GM21619 (cell line): ENCODE measurements at regions not wholly inside any gene's neighbourhood (a gene's known extent, or its start where the extent isn't known, plus 50 kb on each side); places are given as distances from the start of the nearest gene placed in this dataset.
"Not testable (repeated sequence)": the region's sequence is repeated elsewhere in the genome, so short reads cannot be mapped to it uniquely, and the experiment has no call there.

Source experiments
- ATAC-seq: cut with Tn5 transposase; IDR thresholded peaks from one replicate; pipeline ENCODE4 v1.9.1; 2021; ENCODE audit not compliant: unreplicated experiment

DNA sequence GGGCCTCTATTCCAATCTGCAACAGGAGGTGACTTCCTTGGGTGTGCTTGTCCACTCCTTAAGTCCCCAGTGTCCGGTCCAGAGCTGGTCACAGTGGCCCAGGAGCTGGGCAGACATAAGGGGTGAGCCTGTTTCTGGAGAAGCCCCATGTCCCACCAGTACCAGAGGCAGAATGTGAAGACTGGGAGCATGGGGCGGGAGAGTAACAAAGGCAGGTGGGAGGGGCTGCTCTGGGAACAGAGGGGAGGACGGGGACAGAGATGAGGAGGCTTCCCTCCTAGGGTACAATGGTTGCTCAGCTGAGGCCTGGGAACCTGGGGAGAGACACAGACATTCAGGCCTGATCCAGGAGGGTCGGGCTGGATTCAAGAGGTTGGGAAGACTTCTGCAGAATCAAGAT, 323.3 kb upstream of the TNRC6C start:
- ATAC-seq, result no peak

DNA sequence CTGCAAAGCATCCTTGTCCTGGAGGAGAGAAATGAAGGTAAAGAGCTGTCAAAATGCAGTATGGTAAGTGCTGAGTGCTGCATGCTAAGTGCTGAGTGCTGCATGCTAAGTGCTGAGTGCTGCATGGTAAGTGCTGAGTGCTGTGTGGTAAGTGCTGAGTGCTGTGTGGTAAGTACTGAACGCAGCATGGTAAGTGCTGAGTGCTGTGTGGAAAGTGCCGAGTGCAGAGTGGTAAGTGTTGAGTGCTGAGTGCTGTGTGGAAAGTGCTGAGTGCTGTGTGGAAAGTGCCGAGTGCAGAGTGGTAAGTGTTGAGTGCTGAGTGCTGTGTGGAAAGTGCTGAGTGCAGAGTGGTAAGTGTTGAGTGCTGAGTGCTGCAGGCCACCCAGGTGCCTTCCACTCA, 322.7 kb upstream of the TNRC6C start:
- ATAC-seq, result not testable (repeated sequence)

DNA sequence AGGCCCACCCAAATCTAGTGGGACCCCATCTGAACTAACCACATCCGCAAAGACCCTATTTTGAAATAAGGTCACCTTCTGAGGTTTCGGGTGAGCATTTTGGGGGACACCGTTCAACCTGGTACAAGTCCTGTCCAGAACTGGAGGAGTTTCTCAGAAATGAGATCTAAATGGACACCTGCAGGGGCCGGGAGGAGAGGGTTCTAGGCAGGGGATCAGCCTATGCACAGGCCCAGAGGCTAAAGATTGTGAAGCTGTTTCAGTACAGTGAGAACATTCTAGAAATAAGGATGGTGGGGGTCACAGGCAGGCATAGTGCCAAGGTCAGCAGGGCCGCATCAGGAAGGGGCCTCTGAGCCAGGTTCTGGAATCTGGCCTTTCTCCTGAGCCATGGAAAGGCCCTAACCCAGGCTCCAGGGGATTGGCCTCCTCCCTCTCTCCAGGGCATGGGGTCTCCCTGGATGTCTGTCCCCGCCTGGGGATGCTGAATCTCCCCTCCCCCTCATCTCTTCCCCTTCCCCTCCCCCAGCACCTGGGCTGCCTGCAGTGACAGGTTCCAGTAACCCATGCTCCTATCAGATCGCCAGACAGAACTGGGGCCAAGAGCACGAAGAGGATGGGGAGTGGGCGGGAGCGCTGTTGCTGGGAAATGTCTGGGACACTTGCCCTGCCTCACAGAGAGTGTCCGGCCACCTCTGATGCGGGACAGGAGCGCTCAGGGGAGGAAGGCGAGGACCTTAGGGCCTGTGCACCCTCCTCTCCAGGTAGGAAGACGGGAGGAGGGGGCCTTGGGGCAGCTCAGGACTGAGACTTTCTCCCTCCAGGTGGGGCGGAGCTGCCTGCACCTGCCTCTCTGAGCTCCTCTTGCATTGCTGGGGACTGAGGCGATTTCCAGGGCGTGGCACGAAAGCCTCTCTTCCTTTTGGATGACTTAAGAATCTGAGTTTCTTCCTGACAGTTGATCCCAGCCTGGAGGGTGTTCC, 321.4 kb upstream of the TNRC6C start:
- ATAC-seq, result no peak

DNA sequence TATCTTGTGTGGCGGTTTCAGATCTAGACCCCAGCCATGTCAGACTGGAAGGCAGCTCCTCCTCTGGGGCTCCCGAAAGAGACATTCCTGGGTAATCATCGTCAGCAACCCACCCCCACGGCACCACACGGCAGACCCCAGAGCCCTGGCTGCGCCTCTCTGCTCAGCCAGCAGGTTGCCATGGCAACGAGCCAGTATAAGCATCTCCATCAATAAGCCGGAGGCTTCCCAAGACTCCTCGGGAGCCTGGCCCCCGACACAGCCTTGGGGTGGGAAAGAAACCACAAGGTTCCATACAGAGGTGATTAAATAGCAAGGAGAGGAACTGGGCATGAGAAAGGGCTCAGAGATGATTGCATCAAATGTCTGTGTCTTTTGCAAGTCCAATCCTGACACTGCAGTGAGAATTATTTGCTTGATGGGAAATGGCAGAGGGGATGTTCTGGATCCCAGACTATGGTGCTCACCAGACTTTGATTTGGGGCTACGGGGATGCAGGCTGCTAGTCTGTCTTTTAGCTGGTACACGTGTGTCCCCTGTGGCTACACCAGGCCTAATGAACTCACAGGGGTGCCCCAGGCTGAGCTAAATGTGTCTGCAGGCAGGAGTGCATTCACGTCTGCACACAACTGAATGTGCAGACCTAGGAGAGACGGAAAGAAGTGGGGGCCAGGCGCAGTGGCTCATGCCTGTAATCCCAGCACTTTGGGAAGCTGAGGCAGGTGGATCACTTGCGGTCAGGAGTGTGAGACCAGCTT, 320.5 kb upstream of the TNRC6C start:
- no peak for ATAC-seq

DNA sequence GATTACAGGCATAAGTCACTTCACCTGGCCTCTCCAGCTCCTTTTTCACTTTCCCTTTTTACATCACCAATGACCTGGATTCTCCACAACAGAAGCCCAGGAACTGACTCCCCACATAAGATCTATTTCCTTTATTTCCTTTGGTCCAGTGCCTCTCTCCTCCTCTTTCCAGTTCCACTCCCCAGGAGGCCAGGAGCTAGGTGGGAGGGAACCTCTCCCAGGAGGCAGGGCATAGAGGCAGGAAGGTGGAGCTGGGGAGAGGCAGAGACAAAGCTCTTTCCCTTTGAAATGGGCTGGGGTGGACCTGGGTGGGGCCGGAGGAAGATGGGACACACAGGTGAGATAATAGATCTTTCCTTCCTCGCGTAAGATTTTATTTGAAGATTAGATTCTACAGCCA, 318.3 kb upstream of the TNRC6C start:
- ATAC-seq, result no peak

DNA sequence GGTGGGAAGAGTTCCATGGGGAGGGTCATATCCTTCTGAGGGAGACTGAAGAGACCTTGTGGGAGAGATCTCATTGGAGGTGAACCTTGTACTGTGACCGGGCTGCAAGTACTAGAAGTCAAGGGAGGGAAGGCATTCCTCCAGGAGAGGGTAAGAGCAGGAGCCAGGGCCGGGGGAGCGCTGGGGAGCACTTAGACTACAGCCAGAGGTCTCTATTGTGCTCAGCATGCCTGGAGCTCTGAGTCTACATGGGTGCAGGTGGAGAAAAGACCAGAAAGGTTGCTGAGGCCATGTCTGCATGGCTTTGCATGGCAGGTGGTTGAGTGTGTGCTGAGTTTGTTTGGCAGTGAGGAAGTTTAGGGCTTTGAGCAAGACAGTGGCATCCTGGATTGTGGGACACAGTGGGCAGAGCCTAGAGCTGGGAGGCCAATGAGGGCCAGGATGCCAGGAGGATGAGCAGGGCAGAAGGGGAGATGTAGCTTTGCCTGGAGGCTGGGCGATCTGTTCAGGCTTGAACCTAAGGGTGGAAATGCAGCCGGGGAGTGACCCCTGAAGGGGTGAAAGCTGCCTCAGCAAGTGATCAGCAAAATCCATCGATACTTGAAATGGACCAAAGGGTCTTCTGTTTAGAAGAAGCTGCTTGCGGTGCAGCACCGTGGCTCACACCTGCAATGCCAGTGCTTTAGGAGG, 317.4 kb upstream of the TNRC6C start:
- no peak for ATAC-seq

DNA sequence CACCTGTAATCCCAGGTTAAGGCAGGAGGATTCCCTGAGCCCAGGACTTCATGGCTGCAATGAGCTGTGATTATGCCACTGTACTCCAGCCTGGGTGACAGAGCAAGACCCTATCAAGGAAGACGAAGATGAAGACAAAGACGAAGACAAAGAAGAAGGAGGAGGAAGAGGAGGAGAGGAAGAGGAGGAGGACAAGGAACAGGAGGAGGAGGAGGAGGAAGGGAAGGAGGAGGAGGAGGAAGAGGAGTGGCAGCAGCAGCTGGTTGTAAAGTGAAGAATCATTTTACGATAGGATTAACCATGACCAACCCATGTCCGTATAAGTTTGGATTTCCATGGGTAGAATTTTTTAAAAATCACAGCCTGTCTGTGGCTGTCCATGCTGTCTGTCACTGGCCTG, 316.8 kb upstream of the TNRC6C start:
- ATAC-seq, result no peak

GRCh38 chr17:77644181-77645071, 314.1 kb upstream of the TNRC6C start:
- ATAC-seq, result no peak

- ATAC-seq, result no peak
Measured at GRCh38 chr17:77645072-77646045, 313.1 kb upstream of the TNRC6C start.

DNA sequence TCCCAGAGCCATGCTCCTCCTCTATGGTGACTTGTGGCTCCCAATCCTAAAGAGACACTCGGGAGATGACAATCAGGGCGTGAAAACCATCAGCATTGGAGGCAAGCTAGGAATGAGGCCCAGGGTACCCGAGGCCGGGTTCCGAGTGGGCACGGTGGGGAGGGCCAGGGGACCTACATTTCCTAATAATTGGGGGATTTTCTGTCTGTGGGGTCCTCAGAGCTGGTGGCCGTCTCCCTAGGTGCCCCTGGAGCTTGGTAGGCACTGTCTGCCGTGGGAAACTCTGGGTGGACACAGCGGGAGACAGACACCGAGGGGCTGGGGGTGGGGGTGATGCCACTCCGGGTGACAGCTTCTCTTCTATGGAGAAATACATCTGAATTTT, 312.5 kb upstream of the TNRC6C start:
- no peak for ATAC-seq

GRCh38 chr17:77647531-77647930, 311.0 kb upstream of the TNRC6C start:
- ATAC-seq, result no peak

DNA sequence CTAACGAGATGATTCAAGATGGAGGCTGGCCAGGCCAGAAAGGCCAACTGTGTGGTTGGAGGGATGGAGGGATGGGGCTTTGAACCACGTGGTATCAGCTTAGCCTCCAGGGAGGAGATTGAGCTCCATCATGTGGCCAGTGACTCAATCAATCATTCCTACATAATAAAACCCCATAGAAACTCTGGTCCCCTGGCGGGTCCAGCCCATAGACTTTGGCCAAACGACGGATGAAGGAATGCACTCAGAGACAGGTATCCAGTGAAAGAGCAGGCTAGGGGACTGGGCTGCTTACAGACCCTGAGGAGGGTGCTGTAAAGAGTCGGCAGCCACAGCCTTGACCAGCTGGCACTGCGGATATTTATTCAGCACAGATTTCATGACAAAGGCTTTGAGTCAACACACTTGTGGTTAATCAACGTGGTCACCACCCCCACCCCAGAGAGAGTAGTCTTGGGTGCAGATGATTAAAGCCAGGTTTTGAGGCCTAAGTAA, 308.7 kb upstream of the TNRC6C start:
- ATAC-seq, result no peak

DNA sequence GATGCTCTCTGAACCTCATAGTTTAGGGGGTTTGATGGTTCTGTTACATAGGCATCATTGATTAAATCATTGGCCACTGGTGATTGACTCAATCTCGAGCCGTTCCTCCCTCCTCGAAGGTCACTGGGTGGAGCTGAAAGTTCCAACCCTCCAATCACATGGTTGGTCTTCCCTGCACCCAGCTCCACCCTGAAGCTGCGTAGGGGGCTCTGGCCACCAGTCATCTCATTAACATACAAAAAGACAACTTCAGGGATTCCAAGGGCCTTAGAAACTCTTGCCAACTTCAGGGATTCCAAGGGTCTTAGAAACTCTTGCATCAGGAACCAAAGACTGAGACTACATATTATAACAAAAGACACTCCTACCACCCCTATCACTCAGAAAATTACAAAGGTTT, 306.5 kb upstream of the TNRC6C start:
- no peak for ATAC-seq

GRCh38 chr17:77654296-77654695, 304.2 kb upstream of the TNRC6C start:
- no peak for ATAC-seq

- ATAC-seq, result no peak
Measured at GRCh38 chr17:77654850-77655249, 303.7 kb upstream of the TNRC6C start.

DNA sequence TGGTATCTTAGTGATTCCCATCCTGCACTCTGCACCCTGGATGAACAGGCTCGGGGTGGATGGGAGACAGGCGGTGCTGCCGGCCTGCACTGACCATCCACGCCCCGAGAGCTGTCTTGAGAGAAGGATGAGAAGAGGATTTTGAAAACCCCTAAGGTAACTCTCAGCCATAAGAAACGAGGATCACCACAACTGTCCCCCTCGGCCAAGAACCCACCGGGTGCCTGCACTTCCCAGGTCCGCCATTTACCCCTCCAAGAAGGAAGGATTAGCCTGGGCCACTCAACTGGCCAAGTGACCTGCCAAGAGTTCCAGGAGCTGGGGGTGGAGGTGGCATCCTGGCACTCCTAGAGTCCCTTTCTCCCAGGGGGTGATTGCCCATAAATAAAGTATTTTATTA, 302.4 kb upstream of the TNRC6C start:
- no peak for ATAC-seq

DNA sequence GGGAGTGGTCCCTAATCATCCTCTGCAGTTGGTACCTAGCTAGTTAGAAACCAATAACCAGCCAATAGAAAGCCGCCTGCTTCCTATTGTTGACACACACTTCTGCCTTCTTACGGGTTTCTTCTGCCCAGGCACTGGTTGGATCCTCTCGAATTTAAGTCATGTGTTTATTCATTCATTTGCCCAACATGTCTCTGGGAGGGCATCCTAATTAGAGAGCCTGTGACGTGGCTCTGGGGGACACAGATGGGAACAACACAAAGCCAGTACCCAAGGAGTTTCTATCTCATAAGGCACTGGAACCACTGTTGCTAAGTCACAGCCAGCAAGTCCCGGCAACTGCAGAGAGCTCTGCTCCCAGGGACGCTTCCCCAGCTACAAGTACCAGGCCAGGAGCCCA, 300.7 kb upstream of the TNRC6C start:
- ATAC-seq, result no peak

DNA sequence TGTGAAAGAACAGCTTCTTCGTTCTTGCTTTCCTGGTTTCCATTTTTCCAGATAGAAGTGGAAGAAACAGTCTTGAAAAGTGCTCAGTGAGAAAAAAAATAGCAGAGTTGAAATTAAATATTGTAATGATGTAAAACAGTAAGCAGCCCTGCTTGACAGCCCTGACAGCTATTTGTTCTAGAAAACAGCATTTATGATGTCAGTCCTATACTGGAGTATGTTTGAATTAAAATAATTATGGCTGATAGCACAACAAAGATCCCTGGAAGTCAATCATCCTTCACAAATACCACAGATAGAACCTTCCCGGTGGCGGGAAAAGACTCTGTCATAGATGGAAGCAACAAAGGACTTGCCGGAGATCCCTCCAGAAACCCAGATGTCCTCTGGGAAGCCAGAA, 298.0 kb upstream of the TNRC6C start:
- no peak for ATAC-seq

DNA sequence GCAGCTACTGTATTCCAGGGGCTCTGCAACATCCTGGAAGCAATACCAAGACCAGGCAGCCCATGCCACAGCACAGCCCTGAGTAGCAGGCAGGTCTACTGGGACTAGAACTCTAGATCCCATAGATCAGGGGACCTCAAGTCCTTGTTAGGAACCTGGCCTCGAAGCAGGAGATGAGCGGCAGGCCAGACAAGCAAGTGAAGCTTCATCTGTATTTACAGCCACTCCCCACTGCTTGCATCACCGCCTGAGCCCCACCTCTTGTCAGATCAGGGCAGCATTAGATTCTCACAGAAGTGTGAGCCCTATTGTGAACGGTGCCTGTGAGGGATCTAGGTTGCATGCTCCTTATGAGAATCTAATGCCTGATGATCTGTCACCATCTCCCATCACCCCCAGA, 295.7 kb upstream of the TNRC6C start:
- no peak for ATAC-seq
